Stimulated activated CD4-positive, alpha-beta T cell treated with anti-CD3 and anti-CD28 coated beads, Interleukin-12 subunit alpha, Interleukin-12 subunit beta, amount 100 ng/mL, for 4 hours (primary cell): ENCODE measurements at regions not wholly inside any gene's neighbourhood (a gene's known extent, or its start where the extent isn't known, plus 50 kb on each side); places are given as distances from the start of the nearest gene placed in this dataset.

ENCODE experiments used
- DNase-seq: peaks from one replicate; pipeline ENCODE4 v3.0.0-alpha.2; 2020

- DNase-seq = no peak
Observed at GRCh38 chr10:130435961-130436360, 299.8 kb downstream of the GLRX3 start.

GRCh38 chr10:130438861-130439260, 302.7 kb downstream of the GLRX3 start:
- no peak for DNase-seq

- DNase-seq = no peak
Observed at GRCh38 chr10:130439766-130440165, 303.6 kb downstream of the GLRX3 start.

GRCh38 chr10:130440494-130440893, 304.3 kb downstream of the GLRX3 start:
- DNase-seq = no peak

- DNase-seq = no peak
Observed at GRCh38 chr10:130440971-130441370, 304.8 kb downstream of the GLRX3 start.

- DNase-seq = no peak
Observed at GRCh38 chr10:130443066-130443465, 306.9 kb downstream of the GLRX3 start.

GRCh38 chr10:130453036-130453720, 317.0 kb downstream of the GLRX3 start:
- no peak for DNase-seq

GRCh38 chr10:130453721-130454542, 317.7 kb downstream of the GLRX3 start:
- no peak for DNase-seq

- no peak for DNase-seq
Observed at GRCh38 chr10:130454543-130455000, 318.4 kb downstream of the GLRX3 start.

GRCh38 chr10:130455111-130455695, 319.0 kb downstream of the GLRX3 start:
- DNase-seq = no peak

GRCh38 chr10:130455791-130456190, 319.6 kb downstream of the GLRX3 start:
- DNase-seq = no peak

- DNase-seq = no peak
Observed at GRCh38 chr10:130456616-130457015, 320.4 kb downstream of the GLRX3 start.

GRCh38 chr10:130458509-130458908, 322.3 kb downstream of the GLRX3 start:
- DNase-seq = no peak

- no peak for DNase-seq
Observed at GRCh38 chr10:130459011-130459410, 322.8 kb downstream of the GLRX3 start.

GRCh38 chr10:130459851-130460490, 323.8 kb downstream of the GLRX3 start:
- DNase-seq = no peak

GRCh38 chr10:130461631-130462030, 325.4 kb downstream of the GLRX3 start:
- DNase-seq = no peak

- DNase-seq = no peak
Observed at GRCh38 chr10:130463104-130463875, 327.1 kb downstream of the GLRX3 start.

GRCh38 chr10:130463876-130464364, 327.7 kb downstream of the GLRX3 start:
- no peak for DNase-seq

GRCh38 chr10:130464426-130464825, 328.2 kb downstream of the GLRX3 start:
- no peak for DNase-seq

GRCh38 chr10:130466271-130466997, 330.2 kb downstream of the GLRX3 start:
- no peak for DNase-seq

- no peak for DNase-seq
Observed at GRCh38 chr10:130470286-130470685, 334.1 kb downstream of the GLRX3 start.

- DNase-seq = no peak
Observed at GRCh38 chr10:130470973-130471372, 334.8 kb downstream of the GLRX3 start.
